Activated naive CD4-positive, alpha-beta T cell treated with anti-CD3 and anti-CD28 coated beads for 36 hours (primary cell): ENCODE measurements at regions not wholly inside any gene's neighbourhood (a gene's known extent, or its start where the extent isn't known, plus 50 kb on each side); places are given as distances from the start of the nearest gene placed in this dataset.

ENCODE experiments used
- CTCF ChIA-PET: fragments of 350-600 bp; sonication (Branson Sonifier 250); formaldehyde crosslinking; loops from one replicate; lab custom pipeline; 2021; ENCODE audit warnings: antibody characterized with exemption; lab: Charles Lee
- DNase-seq: peaks from one replicate; pipeline ENCODE4 v3.0.0-alpha.2; 2020
- H3K27ac Mint-ChIP-seq: one replicate; pipeline ENCODE4 v1.8.0; 2021; ENCODE audit warnings: mild to moderate bottlenecking, mixed read lengths
- H3K27me3 Mint-ChIP-seq: one replicate; pipeline ENCODE4 v1.8.0; 2021; ENCODE audit warnings: low read depth, mixed read lengths
- H3K36me3 Mint-ChIP-seq: one replicate; pipeline ENCODE4 v1.8.0; 2021; ENCODE audit warnings: low read depth, mixed read lengths
- H3K4me1 Mint-ChIP-seq: one replicate; pipeline ENCODE4 v1.8.0; 2021; ENCODE audit warnings: low read depth, mixed read lengths
- H3K4me3 Mint-ChIP-seq: one replicate; pipeline ENCODE4 v1.8.0; 2021; ENCODE audit warnings: mild to moderate bottlenecking, moderate library complexity, mixed read lengths
- H3K9me3 Mint-ChIP-seq: one replicate; pipeline ENCODE4 v1.8.0; 2021; ENCODE audit warnings: mixed read lengths
- intact Hi-C: fragments of 100-400 bp; cut with micrococcal nuclease; formaldehyde crosslinking; loops from one replicate; pipeline ENCODE4 v1.15.1; 2023

GRCh38 chr1:56286956-56287355, 292.4 kb downstream of the PLPP3 start:
- H3K27me3 Mint-ChIP-seq, result no peaks in the 10 kb centered on the region
- H3K4me1 Mint-ChIP-seq, result no peaks in the 10 kb centered on the region
- no peak for DNase-seq
- H3K4me3 Mint-ChIP-seq, result no peak overlapping the region
- intact Hi-C loops, result no loop called here
- CTCF ChIA-PET, result interaction anchor here (0.9 kb wide), 1 partner anchor 145 kb away, joined by 3 read pairs; no protein-coding TSS in a partner anchor
- H3K36me3 Mint-ChIP-seq, result no peaks in the 10 kb centered on the region
- H3K27ac Mint-ChIP-seq, result no peak overlapping the region
- H3K9me3 Mint-ChIP-seq, result no peaks in the 10 kb centered on the region

DNA sequence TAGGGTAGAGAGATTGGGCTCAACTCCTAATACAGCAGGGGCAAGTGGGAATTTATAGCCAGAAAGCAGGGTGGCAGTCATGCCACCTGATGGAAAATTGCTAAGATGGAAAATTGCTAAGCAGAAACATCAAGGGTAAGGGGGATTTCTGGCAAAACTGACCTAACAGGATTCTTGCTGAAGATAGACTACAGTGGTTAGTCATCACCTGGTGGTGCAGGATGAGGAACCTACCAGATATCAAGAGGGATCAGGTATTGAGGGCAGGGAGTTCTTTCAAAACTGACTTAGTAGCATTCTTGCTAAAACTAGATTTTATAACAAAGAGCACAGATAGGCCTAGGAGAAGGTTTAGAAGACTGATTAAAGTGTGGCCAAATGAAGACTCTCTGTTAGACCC, 292.9 kb downstream of the PLPP3 start:
- H3K27me3 Mint-ChIP-seq, result no peaks in the 10 kb centered on the region
- no peaks in the 10 kb centered on the region for H3K4me1 Mint-ChIP-seq
- no peaks in the 10 kb centered on the region for H3K36me3 Mint-ChIP-seq
- H3K4me3 Mint-ChIP-seq, result no peak overlapping the region
- no peak for DNase-seq
- H3K27ac Mint-ChIP-seq, result no peak overlapping the region
- intact Hi-C loops, result no loop called here
- H3K9me3 Mint-ChIP-seq, result no peaks in the 10 kb centered on the region
- CTCF ChIA-PET, result no interaction called here

GRCh38 chr1:56285554-56286402, 293.6 kb downstream of the PLPP3 start:
- H3K4me3 Mint-ChIP-seq, result no peak overlapping the region
- no peak for DNase-seq
- CTCF ChIA-PET, result no interaction called here
- H3K4me1 Mint-ChIP-seq, result no peaks in the 10 kb centered on the region
- no peaks in the 10 kb centered on the region for H3K9me3 Mint-ChIP-seq
- H3K36me3 Mint-ChIP-seq, result no peaks in the 10 kb centered on the region
- H3K27ac Mint-ChIP-seq, result no peak overlapping the region
- intact Hi-C loops, result no loop called here
- H3K27me3 Mint-ChIP-seq, result no peaks in the 10 kb centered on the region

GRCh38 chr1:56284928-56285327, 294.4 kb downstream of the PLPP3 start:
- intact Hi-C loops, result no loop called here
- DNase-seq, result no peak
- H3K9me3 Mint-ChIP-seq, result no peaks in the 10 kb centered on the region
- CTCF ChIA-PET, result no interaction called here
- no peaks in the 10 kb centered on the region for H3K4me1 Mint-ChIP-seq
- H3K27ac Mint-ChIP-seq, result no peak overlapping the region
- H3K27me3 Mint-ChIP-seq, result peaks cover 1% of the 10 kb centered on the region
- H3K4me3 Mint-ChIP-seq, result no peak overlapping the region
- no peaks in the 10 kb centered on the region for H3K36me3 Mint-ChIP-seq

DNA sequence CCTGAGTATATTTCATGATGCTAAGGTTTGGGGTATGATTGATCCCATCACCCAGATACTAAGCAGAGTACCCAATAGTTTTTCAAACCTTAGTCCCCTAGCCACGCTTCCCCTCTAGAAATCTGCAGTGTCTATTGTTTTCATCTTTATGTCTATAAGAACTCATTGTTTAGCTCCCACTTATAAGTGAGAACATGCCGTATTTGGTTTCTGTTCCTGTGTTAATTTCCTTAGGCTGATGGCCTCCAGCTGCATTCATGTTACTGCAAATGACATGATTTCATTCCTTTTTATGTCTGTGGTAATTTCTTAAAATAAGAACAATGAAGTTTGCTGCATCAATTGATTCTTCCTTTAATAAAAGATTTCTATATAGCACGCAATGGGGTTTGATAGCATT, 301.3 kb downstream of the PLPP3 start:
- no peak overlapping the region for H3K27ac Mint-ChIP-seq
- DNase-seq, result no peak
- H3K27me3 Mint-ChIP-seq, result peaks cover 1% of the 10 kb centered on the region
- no peaks in the 10 kb centered on the region for H3K4me1 Mint-ChIP-seq
- no peaks in the 10 kb centered on the region for H3K36me3 Mint-ChIP-seq
- intact Hi-C loops, result no loop called here
- H3K9me3 Mint-ChIP-seq, result peaks cover 6% of the 10 kb centered on the region
- H3K4me3 Mint-ChIP-seq, result no peak overlapping the region
- CTCF ChIA-PET, result no interaction called here

GRCh38 chr1:56268519-56269140, 310.7 kb downstream of the PLPP3 start:
- CTCF ChIA-PET, result no interaction called here
- H3K36me3 Mint-ChIP-seq, result no peaks in the 10 kb centered on the region
- H3K27me3 Mint-ChIP-seq, result no peaks in the 10 kb centered on the region
- H3K9me3 Mint-ChIP-seq, result peaks cover 2% of the 10 kb centered on the region
- intact Hi-C loops, result no loop called here
- no peak overlapping the region for H3K4me3 Mint-ChIP-seq
- H3K27ac Mint-ChIP-seq, result no peak overlapping the region
- H3K4me1 Mint-ChIP-seq, result no peaks in the 10 kb centered on the region
- no peak for DNase-seq

DNA sequence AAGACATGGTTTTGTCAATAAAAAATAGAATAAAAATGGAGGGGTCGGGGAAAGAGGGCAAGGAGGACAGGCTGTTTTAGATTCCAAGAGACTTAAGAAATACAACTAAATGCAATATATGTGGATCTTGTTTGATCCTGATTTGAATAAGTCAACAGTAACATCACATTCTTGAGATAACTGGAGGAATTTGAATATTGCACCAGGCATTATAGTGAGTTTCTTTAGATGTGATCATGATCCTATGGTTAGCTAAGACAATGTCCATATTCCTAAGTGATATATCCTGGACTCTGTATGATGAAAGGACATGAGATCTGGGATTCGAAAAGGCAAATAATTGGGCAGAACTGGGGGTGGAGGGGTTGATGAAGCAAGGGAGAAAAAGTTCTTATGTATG, 311.8 kb downstream of the PLPP3 start:
- intact Hi-C loops, result no loop called here
- CTCF ChIA-PET, result no interaction called here
- Mint-ChIP-seq H3K27me3 (no peaks in the 10 kb centered on the region), H3K9me3 (no peaks in the 10 kb centered on the region), H3K27ac (no peak overlapping the region), H3K4me1 (no peaks in the 10 kb centered on the region), H3K36me3 (no peaks in the 10 kb centered on the region), H3K4me3 (no peak overlapping the region)
- no peak for DNase-seq

- Mint-ChIP-seq H3K4me1 (no peaks in the 10 kb centered on the region), H3K36me3 (no peaks in the 10 kb centered on the region), H3K9me3 (peaks cover 1% of the 10 kb centered on the region), H3K27ac (no peak overlapping the region), H3K27me3 (no peaks in the 10 kb centered on the region), H3K4me3 (no peak overlapping the region)
- CTCF ChIA-PET, result no interaction called here
- no peak for DNase-seq
- intact Hi-C loops, result no loop called here
Measured at GRCh38 chr1:56266359-56266758, 313.0 kb downstream of the PLPP3 start.

- CTCF ChIA-PET, result no interaction called here
- DNase-seq, result no peak
- Mint-ChIP-seq H3K27ac (no peak overlapping the region), H3K27me3 (no peaks in the 10 kb centered on the region), H3K9me3 (peaks cover 1% of the 10 kb centered on the region), H3K36me3 (no peaks in the 10 kb centered on the region), H3K4me3 (no peak overlapping the region), H3K4me1 (no peaks in the 10 kb centered on the region)
- intact Hi-C loops, result no loop called here
Measured at GRCh38 chr1:56265216-56265615, 314.1 kb downstream of the PLPP3 start.

DNA sequence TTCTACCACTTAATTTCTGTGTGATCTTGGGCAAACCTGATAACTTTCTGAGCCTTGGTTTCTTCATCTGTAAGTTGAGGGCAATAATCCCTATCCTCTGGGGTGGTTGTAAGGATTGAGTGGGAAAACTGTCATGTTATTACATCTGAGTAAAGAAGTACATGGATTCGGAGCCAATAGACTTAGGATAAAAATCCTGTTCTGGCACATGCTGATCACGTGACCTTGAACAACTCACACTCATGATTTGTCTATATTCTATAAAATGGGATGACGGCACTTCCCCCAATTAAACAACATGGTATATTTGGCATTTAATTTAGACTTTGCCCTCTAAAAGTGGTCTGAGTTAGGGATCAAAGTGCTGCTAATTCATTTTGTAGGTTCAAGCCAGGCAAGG, 315.5 kb downstream of the PLPP3 start:
- CTCF ChIA-PET, result no interaction called here
- H3K36me3 Mint-ChIP-seq, result no peaks in the 10 kb centered on the region
- H3K27me3 Mint-ChIP-seq, result no peaks in the 10 kb centered on the region
- H3K27ac Mint-ChIP-seq, result no peak overlapping the region
- H3K4me3 Mint-ChIP-seq, result no peak overlapping the region
- H3K4me1 Mint-ChIP-seq, result no peaks in the 10 kb centered on the region
- H3K9me3 Mint-ChIP-seq, result peaks cover 3% of the 10 kb centered on the region
- DNase-seq, result no peak
- intact Hi-C loops, result no loop called here

DNA sequence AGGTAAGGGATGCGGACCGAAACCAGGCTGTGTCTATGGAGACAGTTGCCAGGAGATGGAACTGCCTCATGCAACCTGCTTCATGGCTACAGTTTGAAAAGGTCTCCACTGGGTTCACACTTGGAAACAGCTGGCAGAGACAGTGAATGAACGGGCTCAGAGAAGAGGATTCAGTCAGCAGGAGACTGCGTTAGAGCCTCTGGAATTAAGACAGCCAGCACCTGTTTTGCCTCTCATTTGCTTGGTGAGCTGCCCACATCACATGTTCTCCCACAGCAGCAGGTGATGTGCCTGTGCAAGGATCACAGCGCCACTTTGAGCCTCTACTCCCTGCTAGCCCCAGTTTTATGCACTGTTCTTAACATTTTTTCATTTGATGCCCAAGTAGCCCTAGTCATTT, 321.0 kb downstream of the PLPP3 start:
- Mint-ChIP-seq H3K27ac (no peak overlapping the region), H3K36me3 (no peaks in the 10 kb centered on the region), H3K27me3 (no peaks in the 10 kb centered on the region), H3K4me3 (no peak overlapping the region), H3K9me3 (peaks cover 3% of the 10 kb centered on the region), H3K4me1 (no peaks in the 10 kb centered on the region)
- CTCF ChIA-PET, result no interaction called here
- no peak for DNase-seq
- intact Hi-C loops, result no loop called here

GRCh38 chr1:56257726-56258125, 321.6 kb downstream of the PLPP3 start:
- Mint-ChIP-seq H3K9me3 (peaks cover 3% of the 10 kb centered on the region), H3K27me3 (no peaks in the 10 kb centered on the region), H3K27ac (no peak overlapping the region), H3K4me3 (no peak overlapping the region), H3K36me3 (no peaks in the 10 kb centered on the region), H3K4me1 (no peaks in the 10 kb centered on the region)
- intact Hi-C loops, result no loop called here
- DNase-seq, result no peak
- CTCF ChIA-PET, result no interaction called here
